GM20000 (cell line): ENCODE measurements at regions not wholly inside any gene's neighbourhood (a gene's known extent, or its start where the extent isn't known, plus 50 kb on each side); places are given as distances from the start of the nearest gene placed in this dataset.

ENCODE experiments used
- DNase-seq: peaks from one replicate; pipeline ENCODE4 v3.0.0; 2012; ENCODE audit warnings: low spot score
- CTCF ChIP-seq: IDR thresholded peaks from 2 replicates; pipeline ENCODE4 v1.5.1; 2012; ENCODE audit warnings: mild to moderate bottlenecking, control low read depth; ENCODE audit errors: extremely low read depth, missing control alignments

GRCh38 chr10:70950801-70951200, 62.4 kb upstream of the PCBD1 start:
- TF ChIP-seq CTCF, result no peak
- DNase-seq, result no peak

DNA sequence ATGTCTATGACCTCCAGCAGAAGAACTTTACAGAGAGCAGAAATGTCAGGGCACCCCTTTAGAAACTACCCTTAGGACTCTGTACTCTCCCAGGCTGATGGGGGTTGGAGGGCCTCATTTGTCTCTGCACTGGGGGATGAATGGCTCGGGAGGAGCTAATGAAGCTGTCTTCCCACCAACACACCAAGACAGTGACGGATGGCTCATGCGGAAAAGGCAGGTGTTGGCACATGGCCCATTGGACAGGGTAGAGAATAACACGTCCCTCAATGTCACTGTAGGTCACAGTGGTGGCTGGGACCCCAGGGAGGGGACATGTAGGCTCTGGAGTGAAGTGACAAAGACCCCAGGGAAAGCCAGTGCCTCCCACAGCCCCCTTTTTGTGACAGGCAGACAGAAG, 64.0 kb upstream of the PCBD1 start:
- no peak for TF ChIP-seq CTCF
- DNase-seq, result no peak

DNA sequence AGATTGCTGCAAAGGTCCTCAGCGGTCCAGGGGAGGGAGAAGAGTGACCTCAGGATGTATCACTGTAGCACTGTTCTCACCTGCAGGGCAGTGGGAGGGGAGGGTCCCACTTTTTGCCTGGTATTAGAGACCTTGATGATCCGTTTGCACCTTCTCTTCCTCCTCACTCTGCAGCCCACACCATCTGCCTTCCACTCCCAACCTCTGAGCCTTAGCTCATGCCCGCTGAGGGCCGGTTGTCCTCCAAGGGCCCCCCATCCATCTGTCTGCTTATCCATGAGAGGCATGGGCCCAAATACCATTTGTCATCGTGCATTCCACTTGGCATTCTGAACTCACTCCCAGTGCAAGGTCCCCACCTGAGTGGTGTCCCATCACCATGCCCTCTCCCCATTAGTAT, 64.6 kb upstream of the PCBD1 start:
- no peak for DNase-seq
- TF ChIP-seq CTCF, result no peak

DNA sequence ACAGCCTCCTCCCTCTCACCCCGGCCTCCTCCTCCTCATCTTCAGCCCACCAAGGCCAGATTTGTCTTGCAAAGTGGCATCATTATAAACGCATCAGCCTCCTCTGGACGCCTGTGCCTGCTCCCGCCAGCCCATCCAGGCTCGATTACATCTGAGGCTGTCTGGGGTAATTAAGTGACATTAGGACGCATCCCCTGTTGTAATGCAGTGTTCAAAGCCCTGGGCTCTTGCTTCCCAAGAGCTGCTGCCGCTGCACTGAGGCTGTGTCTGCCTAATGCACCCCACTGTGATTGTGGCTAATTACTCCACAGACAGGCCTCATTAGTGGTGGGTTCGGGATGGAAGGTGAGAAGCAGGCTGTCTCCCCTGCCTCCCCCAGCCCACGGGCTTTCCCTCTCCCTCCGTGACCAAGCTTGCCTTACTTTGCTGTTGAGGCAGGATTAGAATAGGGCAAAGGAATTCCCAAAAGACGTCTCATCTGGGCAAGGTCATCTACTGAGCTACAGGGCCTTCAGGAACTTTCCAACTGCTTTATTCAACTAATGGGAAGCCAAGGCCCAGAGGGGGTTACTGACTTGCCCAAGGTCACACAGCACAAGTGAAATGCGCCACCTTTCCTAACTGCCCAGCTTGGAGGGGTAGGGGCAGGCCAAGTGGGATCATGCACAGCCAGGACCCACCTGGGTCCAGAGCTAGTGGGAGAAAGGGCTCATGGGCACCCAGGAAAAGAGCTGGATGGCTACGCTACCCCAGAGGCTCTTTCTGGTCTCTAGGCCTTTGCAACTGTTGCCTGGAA, 66.2 kb upstream of the PCBD1 start:
- no peak for DNase-seq

DNA sequence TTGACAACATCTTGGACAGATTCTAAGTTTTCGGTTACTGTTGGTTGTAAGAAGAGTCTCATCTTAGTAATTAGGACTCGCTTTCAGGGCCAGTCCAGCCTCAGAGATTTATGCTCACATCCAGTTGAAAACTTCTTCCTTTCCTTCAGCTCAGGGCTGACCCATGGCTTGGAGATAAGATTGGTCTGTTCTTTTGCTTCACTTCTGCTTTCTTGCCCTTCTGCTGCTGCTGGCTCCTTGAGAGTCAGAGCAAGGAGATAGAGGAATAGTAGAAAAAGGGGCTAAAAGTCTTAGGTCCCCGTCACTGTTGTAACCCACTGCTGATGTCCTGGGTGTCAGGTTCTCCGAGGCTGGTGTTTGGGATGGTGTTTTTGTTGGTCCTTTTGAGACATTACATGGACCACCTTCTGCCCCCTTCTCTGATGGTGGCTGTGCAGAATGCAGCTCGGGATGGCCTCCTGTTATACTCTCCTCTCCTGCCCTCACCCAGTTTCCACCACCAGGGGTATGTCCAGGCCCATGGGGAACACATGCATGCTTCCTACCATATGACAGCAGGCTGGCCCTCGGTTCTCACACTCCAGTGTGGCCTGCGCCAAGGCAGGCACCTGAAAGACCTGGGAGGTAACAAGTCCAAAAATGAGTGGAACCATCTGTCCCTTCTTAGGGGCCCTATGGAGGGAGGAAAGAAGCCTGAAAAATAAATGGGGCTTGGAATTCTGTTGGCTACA, 67.8 kb upstream of the PCBD1 start:
- no peak for TF ChIP-seq CTCF
- DNase-seq, result no peak

More for the DNA sequence above, 66.2 kb upstream of the PCBD1 start:
- TF ChIP-seq CTCF, result no peak

DNA sequence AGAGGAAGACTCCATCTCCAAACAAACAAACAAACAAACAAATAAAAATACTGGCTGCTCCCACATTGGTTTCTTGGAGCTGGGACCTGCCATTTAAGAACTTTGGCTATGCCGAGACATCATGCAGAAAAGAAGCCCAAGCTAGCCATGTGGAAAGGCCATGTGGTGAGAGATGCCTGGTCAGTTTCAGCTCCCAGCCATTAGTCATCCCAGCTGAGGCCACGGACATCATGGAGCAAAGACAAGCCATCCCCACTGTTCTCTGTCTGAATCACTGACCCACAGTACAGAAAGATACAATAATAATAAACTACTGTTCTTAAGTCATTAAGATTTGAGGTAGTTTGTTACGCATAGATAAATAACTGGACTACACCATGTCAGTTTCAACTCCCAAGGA, 70.0 kb upstream of the PCBD1 start:
- DNase-seq, result no peak
- TF ChIP-seq CTCF, result no peak

DNA sequence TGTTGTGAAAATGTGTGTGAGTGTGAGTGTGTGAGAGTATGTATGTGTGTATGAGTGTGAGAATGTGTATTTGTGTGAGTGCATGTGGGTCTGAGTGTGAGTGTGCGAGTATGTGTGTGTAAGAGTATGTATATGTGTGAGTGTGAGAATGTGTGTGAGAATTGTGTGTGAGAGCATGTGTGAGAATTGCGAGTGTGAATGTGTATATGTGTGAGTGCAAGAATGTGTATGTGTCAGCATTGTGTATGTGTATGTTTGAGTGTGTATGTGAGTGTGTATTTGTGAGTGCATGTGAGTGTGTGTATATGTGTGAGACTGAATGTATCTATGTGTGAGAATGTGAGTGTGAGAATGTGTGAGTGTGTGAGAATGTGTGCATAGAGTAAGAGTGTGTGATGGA, 72.0 kb upstream of the PCBD1 start:
- no peak for TF ChIP-seq CTCF
- no peak for DNase-seq
